ENCODE measurements at regions not wholly inside any gene's neighbourhood (a gene's known extent, or its start where the extent isn't known, plus 50 kb on each side); places are given as distances from the start of the nearest gene placed in this dataset.

GRCh38 chr17:14630621-14631020 lies 329.7 kb downstream of the HS3ST3B1 start:
- Histone ChIP-seq H2BK15ac (ENCODE audit: low read length) (no peak overlapping the region), H3K4me1 (replicated peaks in 1 of 4; ENCODE audit: control insufficient read depth in 3 of 4, insufficient read depth in 4 of 4, low read length in 3 of 4) (no peaks in the 10 kb centered on the region), H2BK12ac (ENCODE audit: low read depth, low read length) (no peak overlapping the region), H3K4ac (replicated peaks; ENCODE audit: insufficient read length, low read depth, low read length) (no peak overlapping the region), H4K5ac (ENCODE audit: insufficient read length, low read depth, low read length) (no peak overlapping the region), H3K79me1 (ENCODE audit: low read depth, low read length) (no peaks in the 10 kb centered on the region), H2BK20ac (ENCODE audit: low read length) (no peak overlapping the region), H3K9ac (replicated peaks in 1 of 4; ENCODE audit: extremely low read depth in 1 of 4, low read depth in 3 of 4, low read length in 3 of 4) (no peak overlapping the region), H3K27me3 (replicated peaks in 1 of 4; ENCODE audit: control insufficient read depth in 3 of 4, extremely low read depth in 1 of 4, insufficient read depth in 3 of 4, low read length in 3 of 4) (no peaks in the 10 kb centered on the region), H3K79me2 (ENCODE audit: control insufficient read depth in 1 of 2, insufficient read depth in 2 of 2, low read length in 2 of 2) (no peaks in the 10 kb centered on the region), H3K14ac (ENCODE audit: insufficient read length) (no peak overlapping the region), H3K56ac (replicated peaks; ENCODE audit: insufficient read length, low read depth, low read length) (no peak overlapping the region), H4K91ac (replicated peaks; ENCODE audit: insufficient read length, low read length) (no peak overlapping the region), H2AFZ (ENCODE audit: low read length) (no peak overlapping the region), H3K36me3 (ENCODE audit: control insufficient read depth in 2 of 4, insufficient read depth in 4 of 4, low read length in 3 of 4) (no peaks in the 10 kb centered on the region), H3K23me2 (ENCODE audit: low read depth, low read length) (no peaks in the 10 kb centered on the region), H2BK120ac (replicated peaks; ENCODE audit: low read depth, low read length) (no peak overlapping the region), H3K27ac (ENCODE audit: low read depth, low read length) (no peak overlapping the region), H3K18ac (ENCODE audit: extremely low read depth, low read length) (no peak overlapping the region), H3K9me3 (ENCODE audit: insufficient read depth in 2 of 2, low read depth in 1 of 2, low read length in 1 of 2) (peaks cover 0 to 2% of the 10 kb centered on the region in 2 experiments; a peak in 1 of 4 replicates), H3K4me2 (ENCODE audit: insufficient read depth in 1 of 2, low read depth in 2 of 2, low read length in 2 of 2) (no peak overlapping the region), H3K23ac (ENCODE audit: insufficient read length) (no peak overlapping the region), H2BK5ac (ENCODE audit: low read depth, low read length) (no peak overlapping the region), H3K4me3 (ENCODE audit: extremely low read depth in 1 of 4, insufficient read depth in 2 of 4, low read depth in 3 of 4, low read length in 4 of 4) (no peak overlapping the region), H2AK5ac (ENCODE audit: low read depth, low read length) (no peak overlapping the region), H4K20me1 (replicated peaks in 1 of 2; ENCODE audit: control insufficient read depth in 1 of 2, insufficient read depth in 2 of 2, low read length in 2 of 2) (peaks cover 0 to 2% of the 10 kb centered on the region in 2 experiments), H4K8ac (ENCODE audit: extremely low read depth, insufficient read depth, low read length) (no peak overlapping the region)
- DNase-seq (ENCODE audit: low read depth in 1 of 2, low spot score in 2 of 2) (no peak), FAIRE-seq (no peak)
- WGBS, 2 experiments (ENCODE audit: extremely low coverage in 1 of 2, insufficient coverage in 1 of 2, insufficient read length in 1 of 2, insufficient replicate concordance in 2 of 2, low coverage in 1 of 2, low lambda C conversion rate in 2 of 2, missing lambda C conversion rate in 1 of 2): 97% methylated on average over 4 of the region's 4 CpGs; no CpG with 5 or more reads in 1 of the 2 experiments
- ChIA-PET POLR2A (ENCODE audit: partially characterized antibody) (no interaction called here), CTCF (ENCODE audit: partially characterized antibody) (no interaction called here)
- TF ChIP-seq GABPA (IDR thresholded peaks at IDR 0.05; ENCODE audit: borderline replicate concordance, insufficient read depth, low read length) (no peak), RNF2 (IDR thresholded peaks at IDR 0.05; ENCODE audit: borderline replicate concordance, low read depth, low read length, missing control alignments, poor library complexity, severe bottlenecking) (no peak), TEAD4 (IDR thresholded peaks at IDR 0.05; ENCODE audit: low read depth, low read length) (no peak), RAD21 (IDR thresholded peaks at IDR 0.05 in 1 of 2, conservative IDR thresholded peaks at IDR 0.05 in 1 of 2; ENCODE audit: low read depth in 2 of 2, low read length in 2 of 2) (no peak), ASH2L (IDR thresholded peaks at IDR 0.05; ENCODE audit: low read length) (no peak), RFX5 (IDR thresholded peaks at IDR 0.05; ENCODE audit: borderline replicate concordance, low read depth, low read length) (no peak), GTF2F1 (IDR thresholded peaks at IDR 0.05; ENCODE audit: borderline replicate concordance, low read depth, low read length) (no peak), SAP30 (IDR thresholded peaks at IDR 0.05; ENCODE audit: insufficient read depth, insufficient replicate concordance, low read length) (no peak)

All from H1 (cell line).